Germinal center (tissue), 1 donor: ENCODE measurements at regions not wholly inside any gene's neighbourhood (a gene's known extent, or its start where the extent isn't known, plus 50 kb on each side); places are given as distances from the start of the nearest gene placed in this dataset.

ENCODE experiments used
- DNase-seq: peaks from one replicate; pipeline ENCODE4 v3.0.0; 2012; ENCODE audit warnings: mixed read lengths, low spot score

DNA sequence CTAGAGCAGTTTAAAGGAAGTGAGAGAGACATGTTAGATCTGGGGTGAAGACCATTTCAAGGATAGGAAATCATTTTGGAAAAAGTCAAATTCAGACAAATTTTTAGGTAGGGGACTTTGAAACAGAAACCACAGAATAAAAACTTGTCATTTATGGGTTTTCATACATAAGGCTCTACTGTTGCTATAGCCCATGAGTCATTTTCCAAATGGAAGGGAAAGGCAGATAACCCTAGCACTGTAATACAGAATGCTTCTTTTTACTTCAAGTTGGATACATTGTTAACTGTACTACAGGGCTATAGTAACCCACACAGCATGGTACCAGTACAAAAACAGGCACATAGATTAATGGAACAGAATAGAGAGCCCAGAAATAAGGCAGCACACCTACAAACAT lies 455.4 kb downstream of the EBF1 start:
- no peak for DNase-seq

GRCh38 chr5:158643840-158644239 lies 455.9 kb downstream of the EBF1 start:
- DNase-seq = no peak

DNA sequence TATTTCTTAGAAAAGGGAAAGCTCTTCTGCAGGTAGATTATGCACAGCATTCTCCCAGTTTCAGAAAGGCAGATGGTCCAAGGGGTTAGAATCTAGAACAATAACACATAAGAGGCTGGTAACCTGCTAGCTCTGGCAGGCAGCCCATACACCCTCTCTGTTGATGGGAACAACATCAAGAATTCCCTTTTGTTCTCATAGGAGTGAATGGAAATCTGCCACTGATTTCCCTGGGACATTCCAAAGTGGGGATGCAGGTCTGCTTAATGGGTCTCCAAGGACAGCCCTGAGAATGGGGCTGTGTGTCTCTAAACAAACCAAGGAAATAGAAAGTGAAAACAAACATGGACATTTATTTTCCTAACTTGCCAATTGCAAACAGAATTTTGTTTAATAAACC lies 456.8 kb downstream of the EBF1 start:
- no peak for DNase-seq

DNA sequence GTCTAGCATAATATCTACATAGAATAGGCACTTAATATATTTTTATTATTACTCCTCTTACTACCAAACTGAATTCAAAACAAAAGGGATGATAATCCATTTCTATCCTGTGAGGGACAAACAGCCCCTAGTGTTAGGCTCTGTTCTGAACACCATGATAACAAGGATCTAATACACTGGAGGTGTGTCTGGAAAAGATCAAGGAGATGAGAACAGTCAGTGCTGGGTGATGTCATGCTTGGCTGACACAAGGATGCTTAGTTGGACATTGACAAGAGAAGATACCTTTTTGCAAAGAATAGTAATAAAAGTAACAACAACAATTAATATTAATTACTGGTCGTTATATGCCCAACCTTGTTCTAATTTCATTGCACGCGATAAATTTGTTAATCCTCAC lies 458.7 kb downstream of the EBF1 start:
- no peak for DNase-seq

DNA sequence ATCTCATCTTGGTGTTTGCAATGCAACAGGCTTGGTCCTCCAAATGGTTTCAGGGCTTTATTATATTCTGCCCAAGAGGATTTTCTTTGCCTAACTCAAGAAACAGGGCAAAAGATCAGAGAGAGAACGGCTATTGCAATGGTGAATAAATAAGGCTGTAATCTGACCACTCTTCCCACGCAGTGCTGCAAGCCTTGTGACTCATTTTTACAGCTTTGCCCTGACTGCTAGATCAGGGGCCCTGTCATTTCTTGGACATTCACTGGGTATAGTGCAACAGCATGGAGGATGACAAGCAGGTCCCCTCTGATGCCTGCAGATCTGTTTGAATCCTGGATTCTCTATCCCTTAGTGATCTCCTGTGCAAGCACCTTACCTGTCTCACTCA lies 459.1 kb downstream of the EBF1 start:
- DNase-seq = no peak

DNA sequence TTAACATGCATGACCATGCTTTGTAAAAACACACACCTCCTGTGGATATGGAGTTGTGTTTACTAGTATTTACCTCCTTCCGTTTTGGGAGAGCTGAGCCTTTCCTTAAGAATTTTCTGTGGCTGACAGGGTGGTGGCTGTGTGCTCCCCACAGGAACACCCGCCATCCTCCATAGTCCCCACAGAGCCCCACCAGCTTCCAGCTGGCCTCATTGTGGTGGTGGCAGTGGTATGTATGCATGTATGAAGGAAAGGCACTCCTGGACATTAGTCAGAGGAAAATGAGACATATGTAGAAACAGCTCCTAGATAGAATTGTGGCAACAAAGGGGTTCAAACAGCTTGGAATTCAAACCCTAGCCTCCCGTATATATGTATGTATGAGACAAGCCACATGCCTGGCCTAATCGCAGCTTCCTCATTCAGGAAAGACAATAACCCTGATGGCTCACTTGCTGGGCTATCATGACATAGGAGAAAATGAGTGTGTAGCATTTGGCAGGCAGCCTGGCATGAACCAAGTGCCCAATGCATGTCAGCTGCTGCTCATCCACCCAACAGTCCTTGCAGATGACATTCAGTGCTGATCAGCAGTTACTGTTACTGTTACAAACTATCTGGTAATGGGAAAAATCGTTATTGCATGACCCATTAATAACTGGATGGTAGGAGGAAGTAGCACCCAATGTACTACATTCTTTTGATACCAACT lies 459.7 kb downstream of the EBF1 start:
- no peak for DNase-seq

GRCh38 chr5:158638396-158638795 lies 461.3 kb downstream of the EBF1 start:
- no peak for DNase-seq

DNA sequence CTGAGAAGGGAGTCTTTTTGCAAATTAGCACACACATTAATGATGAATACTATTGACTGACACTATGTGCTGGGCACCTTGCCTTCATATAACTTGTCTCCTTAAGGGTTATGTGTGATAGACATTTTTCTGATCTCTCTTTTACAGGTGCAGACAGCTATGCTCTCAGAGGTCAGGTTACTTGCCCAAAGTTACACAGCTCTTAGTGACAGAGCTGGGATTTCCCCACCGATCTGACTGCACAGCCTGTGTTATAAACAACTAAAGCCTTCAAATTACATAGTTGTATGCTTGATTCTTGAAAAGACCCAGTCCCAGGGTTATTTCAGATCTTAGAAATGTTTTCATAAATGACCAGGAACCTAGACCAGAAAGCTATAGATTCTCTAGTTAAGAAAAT lies 462.7 kb downstream of the EBF1 start:
- no peak for DNase-seq

DNA sequence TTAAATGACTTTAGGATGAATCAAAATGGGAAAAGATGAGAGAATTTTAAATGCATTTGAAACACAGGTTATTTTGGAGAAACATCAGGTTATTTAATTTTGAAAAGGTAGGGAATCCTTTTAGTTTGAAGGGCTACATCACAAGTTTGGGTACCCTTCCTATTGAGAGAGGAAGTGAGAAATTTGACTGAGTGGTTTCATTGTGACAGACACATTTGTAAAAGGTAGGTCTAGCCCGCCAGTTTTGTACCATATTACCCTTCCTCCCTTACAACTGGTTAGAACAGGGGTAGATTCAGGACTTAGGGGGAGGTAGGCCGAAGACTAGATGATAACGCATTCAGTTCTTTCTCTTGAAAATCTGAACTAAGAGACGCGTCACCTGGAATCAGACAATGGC lies 464.2 kb downstream of the EBF1 start:
- DNase-seq = no peak

GRCh38 chr5:158634714-158635113 lies 465.0 kb downstream of the EBF1 start:
- DNase-seq = no peak

- no peak for DNase-seq
Measured at GRCh38 chr5:158629591-158630312, 470.0 kb downstream of the EBF1 start.

DNA sequence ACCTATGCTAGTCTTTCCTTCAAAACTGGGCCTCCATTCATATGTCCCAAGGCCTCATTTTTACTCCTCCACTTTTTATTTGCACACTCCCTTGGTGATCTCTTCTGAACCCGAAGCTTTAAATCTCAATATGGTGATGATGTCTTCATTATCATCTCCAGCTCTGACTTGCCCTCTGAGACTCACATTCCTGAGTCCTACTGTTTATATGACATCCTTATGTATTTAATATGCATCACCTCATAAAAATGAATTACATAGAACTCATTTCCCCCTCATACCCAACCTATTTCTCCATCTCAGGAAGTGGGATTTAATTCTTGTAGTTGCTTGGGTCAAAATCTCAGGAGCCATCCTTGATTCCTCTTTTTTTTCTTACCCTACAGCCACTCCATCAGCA lies 473.0 kb downstream of the EBF1 start:
- no peak for DNase-seq

DNA sequence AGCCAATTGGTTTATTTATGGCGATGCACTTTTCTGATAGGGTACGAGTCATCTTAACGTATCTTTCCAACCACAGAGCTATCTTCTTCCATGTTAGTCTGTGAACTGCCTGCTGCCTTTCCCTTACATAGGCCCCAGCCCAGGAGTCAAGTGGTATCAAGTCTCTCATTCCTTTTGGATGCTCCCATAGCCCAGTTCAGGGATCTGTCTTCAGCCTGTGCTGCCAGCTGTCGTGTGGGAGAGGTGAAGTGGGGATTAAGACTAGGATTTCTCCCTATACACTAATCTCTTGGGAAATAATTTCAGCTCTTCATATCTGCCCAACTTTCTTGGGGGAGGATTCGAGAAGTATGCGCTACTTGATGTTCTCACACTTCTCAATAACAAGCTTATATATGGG lies 475.7 kb downstream of the EBF1 start:
- no peak for DNase-seq

DNA sequence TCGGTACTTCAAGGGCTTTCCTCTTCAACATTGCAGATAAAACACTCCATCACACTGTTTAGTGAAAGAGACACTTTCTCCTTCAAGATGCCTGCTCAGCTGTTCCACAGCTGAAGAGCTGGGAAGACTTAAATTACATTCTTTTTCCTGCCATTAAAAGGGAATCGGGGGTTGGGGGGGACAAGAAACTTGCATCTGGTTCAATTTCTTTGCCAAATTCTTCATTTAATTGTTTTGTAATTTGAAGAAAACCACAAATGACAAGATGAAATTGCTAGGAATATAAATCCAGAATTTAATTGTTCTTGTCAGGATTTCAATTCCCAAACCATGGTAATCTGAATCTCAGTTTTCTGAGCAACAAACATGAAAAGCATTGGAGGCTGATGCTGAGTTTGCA lies 478.3 kb downstream of the EBF1 start:
- no peak for DNase-seq

- no peak for DNase-seq
Measured at GRCh38 chr5:158619083-158619788, 480.5 kb downstream of the EBF1 start.

DNA sequence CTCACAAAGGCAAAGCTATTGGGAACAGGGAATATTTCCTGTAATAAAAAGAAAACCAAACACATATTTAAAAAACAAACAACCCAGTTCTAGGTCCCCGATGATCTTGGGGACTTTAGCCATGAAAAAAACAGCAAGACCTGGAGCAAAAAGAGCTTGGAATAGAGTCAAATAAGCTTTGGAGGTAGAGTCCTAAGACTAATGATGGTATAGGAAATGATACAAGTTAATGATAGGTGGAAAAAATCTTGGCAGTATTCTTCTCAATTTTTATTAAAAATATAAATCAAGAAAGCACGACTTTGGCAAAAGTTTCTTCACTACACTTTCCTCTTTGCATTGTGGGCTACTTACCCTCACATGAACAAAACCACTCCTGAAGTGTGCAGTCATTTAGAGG lies 481.5 kb downstream of the EBF1 start:
- no peak for DNase-seq

DNA sequence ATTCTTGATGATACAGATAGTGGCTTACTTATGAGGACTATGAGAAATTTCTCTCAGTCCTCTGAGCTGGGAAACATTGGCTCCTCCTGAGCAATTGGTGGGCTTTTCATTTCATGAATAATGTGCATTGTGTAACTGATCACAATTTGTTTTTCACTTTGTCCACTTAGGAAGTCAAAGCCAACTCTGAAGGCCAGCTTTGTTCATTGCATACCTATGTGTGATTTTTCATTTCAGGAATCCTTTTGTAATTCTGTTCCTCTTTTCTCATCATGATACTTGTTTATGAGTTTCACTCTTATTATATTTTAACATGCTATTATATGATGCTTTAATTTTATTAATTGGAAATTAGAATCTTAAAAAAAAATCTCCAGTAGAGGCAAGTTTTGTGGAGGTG lies 483.0 kb downstream of the EBF1 start:
- DNase-seq = no peak

DNA sequence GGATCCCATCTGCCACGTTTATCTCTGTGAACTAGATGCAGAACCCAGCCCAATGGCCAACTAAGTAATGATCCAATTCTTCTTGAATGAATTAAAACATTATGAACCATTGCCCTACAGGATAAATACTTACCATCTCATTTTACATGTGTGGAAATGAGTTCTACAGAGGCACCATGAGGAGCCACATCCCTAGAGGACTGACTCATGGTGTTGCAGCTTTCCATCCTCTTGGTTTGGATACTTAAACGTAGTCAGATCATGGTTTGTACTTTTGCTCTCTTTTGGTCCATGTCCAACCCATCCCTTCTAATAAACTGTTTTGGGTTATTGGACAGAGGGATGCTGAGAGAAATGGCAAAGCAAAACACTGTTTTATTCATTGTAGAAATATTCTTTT lies 484.8 kb downstream of the EBF1 start:
- DNase-seq = no peak

- no peak for DNase-seq
Measured at GRCh38 chr5:158611581-158611980, 488.1 kb downstream of the EBF1 start.

DNA sequence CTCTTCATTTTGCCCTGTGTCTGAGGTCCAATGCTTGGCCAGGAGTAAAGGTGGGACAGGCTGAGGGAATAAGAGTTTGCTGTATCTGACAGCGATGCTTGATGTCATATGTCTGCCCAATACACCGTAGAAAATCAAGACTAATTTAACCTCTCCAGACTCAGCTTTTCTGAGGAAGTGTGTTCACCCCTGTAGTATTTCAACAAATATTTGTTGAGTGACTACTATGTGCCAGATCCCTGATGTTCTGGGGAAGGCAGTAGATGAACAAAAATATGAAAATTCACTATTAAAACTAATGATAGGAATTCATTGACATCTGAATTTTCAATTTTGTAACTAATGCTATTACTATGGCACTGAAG lies 489.7 kb downstream of the EBF1 start:
- no peak for DNase-seq

GRCh38 chr5:158609333-158610050 lies 490.2 kb downstream of the EBF1 start:
- DNase-seq = no peak

- DNase-seq = no peak
Measured at GRCh38 chr5:158607088-158607487, 492.6 kb downstream of the EBF1 start.

DNA sequence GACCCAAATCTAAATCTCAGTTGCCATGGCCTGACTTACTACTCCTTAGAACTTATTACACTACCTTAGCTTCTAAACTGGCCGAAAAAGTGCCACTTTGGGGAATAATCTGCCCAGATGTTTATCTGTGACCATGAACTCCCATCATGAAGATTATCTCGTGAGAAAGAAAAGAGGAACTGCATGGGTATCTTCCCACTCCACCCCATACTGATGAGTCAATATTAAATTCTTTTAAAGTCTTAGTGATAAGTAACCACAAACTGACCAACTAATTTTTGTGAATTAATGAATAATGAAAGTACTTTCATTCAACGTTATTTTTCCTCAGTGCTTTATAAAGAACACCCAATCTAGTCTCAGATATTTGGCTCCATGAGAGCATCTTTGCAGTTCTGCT lies 493.5 kb downstream of the EBF1 start:
- no peak for DNase-seq
